RWPE2 (cell line): ENCODE measurements at regions not wholly inside any gene's neighbourhood (a gene's known extent, or its start where the extent isn't known, plus 50 kb on each side); places are given as distances from the start of the nearest gene placed in this dataset.
"Not testable (repeated sequence)": the region's sequence is repeated elsewhere in the genome, so short reads cannot be mapped to it uniquely, and the experiment has no call there.

Experiments used
- ATAC-seq: fragments of 200-7000 bp; cut with Tn5 transposase; 3 replicates; pipeline ENCODE4 v1.9.1; 2021; ENCODE audit warnings: low read depth
- DNase-seq: peaks from one replicate; pipeline ENCODE4 v3.0.0-alpha.2; 2020; ENCODE audit warnings: low spot score
- H3K27ac ChIP-seq: fragments of 450-650 bp; 2 replicates; pipeline ENCODE4 v1.5.1; 2017; ENCODE audit warnings: mild to moderate bottlenecking; ENCODE audit not compliant: poor library complexity, severe bottlenecking
- H3K27me3 ChIP-seq: fragments of 250-450 bp; sonication (Bioruptor Pico); 2 replicates; pipeline ENCODE4 v1.5.1; 2021; ENCODE audit warnings: mild to moderate bottlenecking, moderate library complexity; ENCODE audit not compliant: insufficient read depth, poor library complexity, severe bottlenecking
- H3K36me3 ChIP-seq: fragments of 250-450 bp; sonication (Bioruptor Pico); 2 replicates; pipeline ENCODE4 v1.5.1; 2020; ENCODE audit warnings: low read depth, mild to moderate bottlenecking, moderate library complexity
- H3K4me1 ChIP-seq: fragments of 250-450 bp; sonication (Bioruptor Pico); 2 replicates; pipeline ENCODE4 v1.5.1; 2021; ENCODE audit warnings: mild to moderate bottlenecking, moderate library complexity; ENCODE audit not compliant: insufficient read depth, poor library complexity, severe bottlenecking
- H3K4me3 ChIP-seq: fragments of 250-450 bp; sonication (Bioruptor Pico); 2 replicates; pipeline ENCODE4 v1.5.1; 2021; ENCODE audit warnings: mild to moderate bottlenecking, moderate library complexity; ENCODE audit not compliant: severe bottlenecking
- H3K9me3 ChIP-seq: fragments of 250-450 bp; sonication (Bioruptor Pico); 2 replicates; pipeline ENCODE4 v1.5.1; 2021; ENCODE audit warnings: mild to moderate bottlenecking, moderate library complexity; ENCODE audit not compliant: severe bottlenecking
- TF ChIP-seq, protein P1 (sequence below): fragments of 450-650 bp; IDR thresholded peaks from one replicate; pipeline ENCODE4 v1.5.1; 2017; ENCODE audit warnings: mild to moderate bottlenecking, moderate library complexity; ENCODE audit not compliant: poor library complexity, severe bottlenecking

GRCh38 chr11:104771763-104772162, 126.5 kb downstream of the CASP12 start:
- TF ChIP-seq, protein P1, sequence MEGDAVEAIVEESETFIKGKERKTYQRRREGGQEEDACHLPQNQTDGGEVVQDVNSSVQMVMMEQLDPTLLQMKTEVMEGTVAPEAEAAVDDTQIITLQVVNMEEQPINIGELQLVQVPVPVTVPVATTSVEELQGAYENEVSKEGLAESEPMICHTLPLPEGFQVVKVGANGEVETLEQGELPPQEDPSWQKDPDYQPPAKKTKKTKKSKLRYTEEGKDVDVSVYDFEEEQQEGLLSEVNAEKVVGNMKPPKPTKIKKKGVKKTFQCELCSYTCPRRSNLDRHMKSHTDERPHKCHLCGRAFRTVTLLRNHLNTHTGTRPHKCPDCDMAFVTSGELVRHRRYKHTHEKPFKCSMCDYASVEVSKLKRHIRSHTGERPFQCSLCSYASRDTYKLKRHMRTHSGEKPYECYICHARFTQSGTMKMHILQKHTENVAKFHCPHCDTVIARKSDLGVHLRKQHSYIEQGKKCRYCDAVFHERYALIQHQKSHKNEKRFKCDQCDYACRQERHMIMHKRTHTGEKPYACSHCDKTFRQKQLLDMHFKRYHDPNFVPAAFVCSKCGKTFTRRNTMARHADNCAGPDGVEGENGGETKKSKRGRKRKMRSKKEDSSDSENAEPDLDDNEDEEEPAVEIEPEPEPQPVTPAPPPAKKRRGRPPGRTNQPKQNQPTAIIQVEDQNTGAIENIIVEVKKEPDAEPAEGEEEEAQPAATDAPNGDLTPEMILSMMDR, result no peak
- H3K4me3 ChIP-seq, result no peak overlapping the region
- no peaks in the 10 kb centered on the region for H3K9me3 ChIP-seq
- no peaks in the 10 kb centered on the region for H3K27me3 ChIP-seq
- DNase-seq (no peak), ATAC-seq (no peak)
- H3K36me3 ChIP-seq, result no peaks in the 10 kb centered on the region
- H3K4me1 ChIP-seq, result peaks cover 24% of the 10 kb centered on the region
- peak overlapping the region; percentile 63 for H3K27ac ChIP-seq

DNA sequence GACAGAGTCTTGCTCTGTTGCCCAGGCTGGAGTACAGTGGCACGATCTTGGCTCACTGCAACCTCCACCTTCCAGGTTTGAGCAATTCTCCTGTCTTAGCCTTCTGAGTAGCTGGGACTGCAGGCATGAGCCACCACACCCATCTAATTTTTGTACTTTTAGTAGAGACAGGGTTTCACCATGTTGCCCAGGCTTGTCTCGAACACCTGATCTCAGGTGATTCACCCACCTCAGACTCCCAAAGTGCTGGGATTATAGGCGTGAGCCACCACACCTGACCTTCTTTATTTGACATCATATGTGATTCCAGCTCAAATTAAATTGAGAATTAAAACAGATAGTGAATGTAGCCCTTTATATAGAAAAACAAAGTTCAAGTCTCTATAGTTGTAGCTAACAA, 127.2 kb downstream of the CASP12 start:
- not testable (repeated sequence) for H3K4me3 ChIP-seq, DNase-seq, H3K27me3 ChIP-seq, H3K9me3 ChIP-seq, H3K36me3 ChIP-seq
- ATAC-seq, result peak; percentile 32; the same call in 1 of the 3 replicates
- peak overlapping the region; percentile 63 for H3K27ac ChIP-seq
- H3K4me1 ChIP-seq, result peaks cover 21% of the 10 kb centered on the region

- ATAC-seq (no peak), DNase-seq (no peak)
- H3K27me3 ChIP-seq, result no peaks in the 10 kb centered on the region
- TF ChIP-seq, protein P1, result no peak
- H3K4me3 ChIP-seq, result no peak overlapping the region
- no peaks in the 10 kb centered on the region for H3K4me1 ChIP-seq
- no peaks in the 10 kb centered on the region for H3K36me3 ChIP-seq
- H3K27ac ChIP-seq, result no peak overlapping the region
- no peaks in the 10 kb centered on the region for H3K9me3 ChIP-seq
These were observed 132.7 kb downstream of the CASP12 start for GRCh38 chr11:104765401-104766095.

DNA sequence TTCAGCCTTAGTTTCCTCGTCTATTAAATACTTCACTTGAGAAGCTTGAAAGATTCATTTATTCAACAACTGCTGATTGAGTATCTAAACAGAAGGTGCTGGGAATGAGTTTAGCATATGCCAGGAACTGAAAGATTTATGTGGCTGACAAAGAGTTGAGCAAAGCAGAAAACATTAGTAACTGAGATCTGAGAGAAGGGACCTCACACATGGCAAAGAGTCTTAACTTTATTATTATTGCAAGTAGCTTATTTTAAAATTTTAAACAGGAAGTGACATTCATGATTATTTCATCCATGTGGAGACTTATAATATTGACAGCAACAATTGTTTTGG, 133.6 kb downstream of the CASP12 start:
- H3K36me3 ChIP-seq, result no peaks in the 10 kb centered on the region
- TF ChIP-seq, protein P1, result no peak
- peaks cover 2% of the 10 kb centered on the region for H3K9me3 ChIP-seq
- H3K27me3 ChIP-seq, result no peaks in the 10 kb centered on the region
- no peak for ATAC-seq
- no peak overlapping the region for H3K27ac ChIP-seq
- no peaks in the 10 kb centered on the region for H3K4me1 ChIP-seq
- H3K4me3 ChIP-seq, result no peak overlapping the region
- no peak for DNase-seq

DNA sequence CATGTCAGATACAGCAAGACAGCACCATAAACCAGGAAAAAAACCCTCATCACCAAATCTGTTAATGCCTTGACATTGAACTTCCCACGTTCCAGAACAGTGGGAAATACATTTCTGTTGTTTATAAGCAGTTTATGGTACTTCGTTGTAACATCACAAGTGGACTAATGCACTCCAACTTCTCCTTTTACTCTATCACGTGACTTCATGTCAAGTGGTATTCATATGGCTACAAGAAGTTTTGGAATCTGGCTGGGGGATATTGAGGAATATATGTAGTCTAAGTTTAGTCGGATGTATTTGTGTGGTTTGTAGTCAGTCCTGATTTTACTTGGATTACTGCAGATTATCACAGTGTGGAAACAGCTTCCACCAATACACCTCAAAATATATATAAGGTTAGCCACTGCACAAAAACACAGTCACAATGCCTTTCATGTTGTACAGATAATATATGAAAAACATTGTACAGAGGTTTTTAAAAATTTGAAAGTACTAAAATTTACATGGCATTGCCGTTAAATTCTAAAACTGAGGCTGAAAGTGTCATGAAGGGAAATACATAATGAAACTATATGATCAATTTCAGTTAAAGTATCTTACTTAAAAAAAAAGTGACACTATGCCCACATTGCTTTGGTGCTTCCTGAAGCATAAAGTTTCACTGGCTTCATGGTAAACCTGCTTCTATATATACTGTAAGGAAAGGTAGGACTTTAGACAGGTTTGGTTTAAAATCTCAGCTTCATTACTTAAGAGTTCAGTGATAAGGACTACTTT, 134.1 kb downstream of the CASP12 start:
- no peak overlapping the region for H3K27ac ChIP-seq
- no peak for ATAC-seq

More for the DNA sequence above, 134.1 kb downstream of the CASP12 start:
- Histone ChIP-seq H3K4me3 (no peak overlapping the region), H3K9me3 (peaks cover 7% of the 10 kb centered on the region), H3K4me1 (no peaks in the 10 kb centered on the region), H3K36me3 (no peaks in the 10 kb centered on the region), H3K27me3 (no peaks in the 10 kb centered on the region)
- TF ChIP-seq, protein P1, result no peak
- DNase-seq, result no peak
